Astrocyte (in vitro differentiated cells and primary cell): ENCODE measurements at regions not wholly inside any gene's neighbourhood (a gene's known extent, or its start where the extent isn't known, plus 50 kb on each side); places are given as distances from the start of the nearest gene placed in this dataset.

Source experiments
- EZH2 ChIP-seq: IDR thresholded peaks from 2 replicates; pipeline ENCODE4 v1.6.1; 2012; ENCODE audit warnings: mild to moderate bottlenecking, low read length, inconsistent platforms; ENCODE audit not compliant: insufficient read depth
- TF ChIP-seq, protein P1 (sequence below): IDR thresholded peaks from 2 replicates; pipeline ENCODE4 v1.5.1; 2011; ENCODE audit warnings: low read depth, mild to moderate bottlenecking, inconsistent platforms, low read length, moderate library complexity; ENCODE audit not compliant: insufficient read depth

DNA sequence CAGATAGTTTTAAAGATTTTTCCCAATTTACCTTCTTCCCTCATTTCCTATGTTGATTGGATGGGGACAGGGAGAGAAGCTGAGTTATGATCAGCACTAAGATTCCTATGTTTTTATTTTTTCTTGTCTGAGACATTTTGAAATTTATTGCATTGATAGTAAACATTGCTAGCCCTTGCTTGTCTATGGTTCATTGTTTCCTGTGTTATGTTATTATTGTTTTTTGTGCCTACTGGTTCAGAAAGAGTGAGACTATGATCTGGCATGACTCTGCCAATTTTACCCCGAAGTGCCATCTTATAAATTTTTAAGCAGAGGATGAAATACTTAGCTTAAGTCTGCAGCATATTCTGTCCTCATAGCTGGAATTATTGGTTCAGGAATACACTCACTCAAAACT, 478.5 kb downstream of the MBD2 start:
- TF ChIP-seq, protein P1, sequence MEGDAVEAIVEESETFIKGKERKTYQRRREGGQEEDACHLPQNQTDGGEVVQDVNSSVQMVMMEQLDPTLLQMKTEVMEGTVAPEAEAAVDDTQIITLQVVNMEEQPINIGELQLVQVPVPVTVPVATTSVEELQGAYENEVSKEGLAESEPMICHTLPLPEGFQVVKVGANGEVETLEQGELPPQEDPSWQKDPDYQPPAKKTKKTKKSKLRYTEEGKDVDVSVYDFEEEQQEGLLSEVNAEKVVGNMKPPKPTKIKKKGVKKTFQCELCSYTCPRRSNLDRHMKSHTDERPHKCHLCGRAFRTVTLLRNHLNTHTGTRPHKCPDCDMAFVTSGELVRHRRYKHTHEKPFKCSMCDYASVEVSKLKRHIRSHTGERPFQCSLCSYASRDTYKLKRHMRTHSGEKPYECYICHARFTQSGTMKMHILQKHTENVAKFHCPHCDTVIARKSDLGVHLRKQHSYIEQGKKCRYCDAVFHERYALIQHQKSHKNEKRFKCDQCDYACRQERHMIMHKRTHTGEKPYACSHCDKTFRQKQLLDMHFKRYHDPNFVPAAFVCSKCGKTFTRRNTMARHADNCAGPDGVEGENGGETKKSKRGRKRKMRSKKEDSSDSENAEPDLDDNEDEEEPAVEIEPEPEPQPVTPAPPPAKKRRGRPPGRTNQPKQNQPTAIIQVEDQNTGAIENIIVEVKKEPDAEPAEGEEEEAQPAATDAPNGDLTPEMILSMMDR: no peak
- no peak for TF ChIP-seq EZH2
